Stimulated activated CD4-positive, alpha-beta T cell treated with anti-CD3 and anti-CD28 coated beads, Interleukin-4, amount 100 ng/mL, for 48 hours (primary cell): ENCODE measurements at regions not wholly inside any gene's neighbourhood (a gene's known extent, or its start where the extent isn't known, plus 50 kb on each side); places are given as distances from the start of the nearest gene placed in this dataset.
"Not testable (repeated sequence)": the region's sequence is repeated elsewhere in the genome, so short reads cannot be mapped to it uniquely, and the experiment has no call there.

Experiments
- DNase-seq, 2 donors: peaks; one replicate each; pipeline ENCODE4 v3.0.0-alpha.2; 2020; ENCODE audit warnings: low read depth in 2 of 2

DNA sequence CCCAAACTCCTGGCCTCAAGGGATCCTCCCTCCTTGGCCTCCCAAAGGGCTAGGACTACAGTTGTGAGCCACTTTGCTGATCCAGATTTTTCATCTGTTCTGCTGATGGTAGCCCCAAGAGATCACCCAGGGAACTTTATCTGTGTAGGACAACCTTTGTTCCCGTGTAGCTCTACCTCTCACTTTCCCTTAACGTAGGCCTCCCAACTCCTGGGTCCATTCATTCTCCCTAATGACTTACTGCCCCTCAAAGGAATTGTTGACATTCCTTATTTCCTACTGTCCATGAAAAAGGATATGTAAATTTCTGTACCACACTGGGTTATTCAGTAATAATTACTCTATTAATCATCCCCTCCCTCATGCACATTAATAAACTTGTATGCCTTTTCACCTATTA lies 51.0 kb upstream of the PHF24 start:
- no peak for DNase-seq

DNA sequence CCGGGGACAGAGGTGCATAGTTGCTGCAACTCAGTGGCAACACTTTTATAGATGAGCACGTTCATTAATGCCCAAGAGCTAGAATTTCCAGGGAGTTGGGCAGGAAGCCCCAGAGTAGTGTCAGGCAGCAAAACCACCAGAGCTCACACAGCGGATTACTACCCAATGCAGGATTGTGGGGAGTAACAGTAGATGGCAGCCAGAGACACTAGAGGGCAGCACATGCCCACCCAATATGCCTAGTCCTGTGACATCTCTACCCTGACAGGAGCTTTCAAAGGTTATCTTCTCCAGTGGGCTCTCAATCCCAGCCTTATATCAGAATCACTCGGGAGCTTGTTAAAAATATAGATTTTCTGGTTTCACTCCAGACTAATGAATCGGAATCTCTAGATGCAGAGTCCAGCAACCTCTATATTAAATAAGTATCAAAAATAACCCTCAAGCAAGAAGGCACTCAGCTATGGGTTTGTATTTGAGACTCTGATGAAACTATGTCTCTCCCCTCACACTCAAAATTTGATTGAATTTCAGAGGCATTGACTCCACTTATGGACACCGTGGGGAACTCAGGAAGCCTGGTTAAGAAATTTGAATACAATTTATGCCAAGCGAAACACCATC lies 58.4 kb upstream of the PHF24 start:
- DNase-seq: peak; percentile 68 to 72

DNA sequence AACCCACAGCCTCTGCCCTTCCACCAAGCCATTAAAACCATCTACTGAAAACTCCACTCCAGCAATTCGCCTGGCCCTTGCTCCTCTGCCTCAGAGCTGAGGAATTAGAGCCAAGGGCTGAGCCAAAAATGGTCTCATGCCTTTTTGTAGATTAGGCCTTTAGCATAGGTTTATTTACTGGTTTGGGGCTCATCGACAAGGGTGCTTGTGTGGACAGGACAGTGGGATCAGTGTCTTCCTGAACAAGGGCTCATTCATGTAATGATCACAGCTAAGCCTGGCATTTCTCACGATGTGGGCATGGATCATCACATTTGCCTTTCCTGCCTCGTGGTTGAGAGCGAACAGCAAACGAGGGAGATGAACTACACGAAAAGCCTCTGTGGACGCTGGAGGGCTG lies 59.2 kb upstream of the PHF24 start:
- DNase-seq: no peak

DNA sequence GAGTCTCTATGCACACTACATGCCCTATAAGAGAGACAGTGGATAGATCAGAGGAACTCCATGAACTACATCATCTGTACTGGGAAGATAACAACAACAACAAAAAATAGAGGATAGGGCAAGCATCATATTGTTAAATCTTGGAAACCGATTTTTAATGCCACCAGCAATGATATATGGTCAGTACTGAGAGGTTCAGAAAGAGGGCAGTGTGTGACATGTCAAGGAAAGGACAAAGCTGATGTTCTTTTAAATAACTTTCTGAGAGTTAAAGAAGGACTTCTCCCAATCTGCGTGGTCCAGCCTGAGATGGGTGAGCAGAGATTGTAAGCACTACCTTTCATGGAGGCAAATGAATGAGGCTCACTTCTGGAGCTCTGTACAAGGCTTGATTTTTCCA lies 62.0 kb upstream of the PHF24 start:
- DNase-seq: no peak

DNA sequence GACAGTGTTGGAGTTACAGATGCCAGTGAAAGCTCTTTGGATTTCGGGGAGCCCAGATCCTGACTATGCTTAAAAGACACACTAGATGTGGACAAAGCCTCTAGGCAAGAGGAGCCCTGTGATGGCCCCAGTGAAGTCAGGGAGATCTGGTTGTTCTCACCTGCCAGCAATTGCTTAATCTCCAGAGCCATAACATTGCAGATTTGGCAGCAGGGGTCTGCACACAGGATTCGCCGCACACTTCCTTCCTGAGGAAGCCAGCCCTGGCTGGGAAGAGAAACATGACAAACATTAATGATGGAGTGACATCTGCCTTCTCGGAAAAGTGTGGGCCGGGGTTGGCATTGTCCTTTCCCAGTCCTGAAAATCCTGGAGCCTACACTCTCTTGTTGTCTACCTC lies 65.2 kb upstream of the PHF24 start:
- DNase-seq: no peak

DNA sequence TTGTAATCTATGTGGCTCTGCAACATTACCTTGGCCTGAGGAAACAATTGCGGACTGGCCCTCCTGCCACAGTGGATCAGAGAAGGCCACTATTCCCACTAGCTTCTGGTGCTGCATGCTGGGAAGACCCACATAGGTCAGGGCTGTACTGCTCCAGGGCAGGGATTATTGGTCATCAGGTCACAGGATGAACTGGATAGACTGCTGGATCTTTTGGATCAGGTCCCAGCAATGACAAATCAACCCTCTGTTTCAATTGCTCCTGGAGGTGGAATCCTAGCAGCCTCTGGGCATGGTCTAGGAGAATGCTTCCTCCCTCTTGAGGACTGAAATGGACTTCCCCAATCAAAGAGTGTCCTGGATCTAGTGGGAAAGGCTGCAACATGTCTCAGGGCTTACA lies 66.7 kb upstream of the PHF24 start:
- no peak for DNase-seq

DNA sequence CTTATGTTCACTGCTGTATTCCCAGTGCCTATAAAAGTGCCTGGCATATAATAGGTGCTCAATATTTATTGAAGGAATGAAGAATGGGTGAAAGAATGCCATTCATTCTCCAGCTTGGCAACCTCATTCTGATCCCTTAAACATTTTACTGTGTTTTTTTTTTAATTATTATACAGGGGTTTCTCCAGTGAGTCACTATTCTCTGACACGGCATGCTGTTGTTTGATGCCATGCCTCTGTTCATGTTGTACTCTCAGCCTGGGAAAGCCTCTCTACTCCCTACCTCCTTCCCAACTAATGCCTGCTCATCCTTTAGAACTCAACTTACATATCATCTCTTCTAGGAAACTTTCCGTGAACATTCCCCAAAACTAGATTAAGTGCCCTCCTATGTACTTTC lies 70.2 kb upstream of the PHF24 start:
- DNase-seq: no peak

DNA sequence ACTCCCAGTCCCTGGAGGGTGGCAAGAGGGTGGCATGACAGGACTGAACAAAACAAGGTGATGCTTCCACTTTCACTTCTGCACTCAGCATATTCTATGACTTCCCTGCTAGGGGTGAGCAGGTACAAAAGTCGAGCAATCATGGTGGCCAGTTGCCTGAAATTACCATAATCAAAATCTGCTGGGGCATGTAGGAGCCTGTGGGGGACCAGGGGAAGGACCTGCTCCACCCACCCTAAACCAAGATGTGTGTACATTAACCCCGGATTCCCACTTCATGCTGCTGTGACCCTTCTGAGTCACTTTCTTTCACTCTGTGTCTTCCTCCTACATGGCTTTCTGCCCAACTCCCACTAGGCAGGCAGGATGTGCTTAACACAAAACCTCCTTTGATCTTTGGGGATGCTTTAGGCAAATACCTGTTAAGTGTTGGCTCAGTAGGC lies 73.3 kb upstream of the PHF24 start:
- DNase-seq: peak in 1 of 2 donors; percentile 32

DNA sequence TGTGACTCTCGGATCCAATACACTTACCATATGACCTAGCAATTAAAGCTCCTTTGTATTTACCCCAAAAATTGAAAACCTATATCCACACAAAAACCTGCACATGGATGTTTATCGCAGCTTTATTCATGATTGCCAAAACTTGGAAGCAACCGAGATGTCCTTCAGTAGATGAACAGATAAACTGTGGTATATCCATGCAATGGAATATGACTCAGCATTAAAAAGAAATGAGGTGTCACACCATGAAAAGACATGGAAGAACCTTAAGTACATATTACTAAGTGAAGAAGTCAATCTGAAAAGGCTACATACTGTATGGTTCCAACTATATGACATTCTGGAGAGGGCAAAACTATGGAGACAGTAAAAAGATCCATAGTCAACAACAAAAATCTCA lies 82.0 kb upstream of the PHF24 start:
- no peak for DNase-seq

DNA sequence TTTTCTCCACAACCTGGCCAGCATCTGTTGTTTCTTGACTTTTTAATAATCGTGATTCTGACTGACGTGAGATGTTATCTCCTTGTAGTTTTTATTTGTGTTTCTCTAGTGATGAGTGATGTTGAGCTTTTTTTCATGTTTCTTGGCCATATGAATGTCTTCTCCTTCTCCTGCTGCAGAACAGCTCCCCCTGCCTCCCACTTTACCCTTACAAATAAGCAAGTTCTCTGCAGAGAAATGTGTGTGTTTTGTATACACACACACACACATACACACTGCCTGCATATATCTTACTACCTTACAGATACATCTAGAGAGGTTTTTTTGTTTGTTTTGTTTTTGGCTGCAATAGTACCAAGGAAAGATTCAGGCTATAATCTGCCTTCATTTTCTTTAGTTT lies 88.7 kb upstream of the PHF24 start:
- no peak for DNase-seq

DNA sequence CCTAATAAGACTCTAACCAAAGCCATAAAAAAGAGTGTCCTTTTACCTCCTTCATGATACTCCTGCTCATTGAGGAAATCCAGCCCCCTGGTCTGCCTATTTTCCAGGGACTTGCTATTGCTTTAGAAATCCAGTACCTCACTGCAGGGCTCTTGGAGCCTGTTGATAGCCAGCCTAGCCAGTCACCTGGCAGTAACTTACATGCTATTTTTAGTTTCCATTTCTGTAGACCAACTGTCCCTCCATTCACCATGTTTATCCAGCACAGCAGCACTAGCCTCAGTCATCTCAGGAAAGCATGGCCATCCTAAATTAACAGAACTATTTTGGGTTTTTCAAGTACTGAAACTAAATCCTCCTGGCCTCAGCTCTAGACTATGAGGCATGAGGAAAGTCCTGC lies 91.5 kb upstream of the PHF24 start:
- DNase-seq: no peak

DNA sequence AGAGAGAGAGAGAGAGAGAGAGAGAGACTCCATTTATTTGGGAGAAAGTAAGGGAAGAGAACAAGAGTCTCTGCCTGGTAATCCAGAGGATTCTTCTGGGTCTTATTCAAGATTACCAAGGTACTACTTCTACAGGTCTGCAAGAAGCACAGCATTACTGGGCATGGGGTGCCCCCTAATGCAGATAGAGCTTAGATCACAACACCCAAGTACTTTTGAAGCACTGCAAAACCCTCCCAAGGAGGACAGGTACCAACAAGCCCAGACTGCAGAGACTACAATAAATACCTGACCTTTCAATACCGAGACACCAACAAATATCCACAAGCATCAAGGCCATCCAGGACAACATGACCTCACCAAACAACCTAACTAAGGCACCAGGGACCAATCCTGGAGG lies 94.7 kb upstream of the PHF24 start:
- DNase-seq: no peak

DNA sequence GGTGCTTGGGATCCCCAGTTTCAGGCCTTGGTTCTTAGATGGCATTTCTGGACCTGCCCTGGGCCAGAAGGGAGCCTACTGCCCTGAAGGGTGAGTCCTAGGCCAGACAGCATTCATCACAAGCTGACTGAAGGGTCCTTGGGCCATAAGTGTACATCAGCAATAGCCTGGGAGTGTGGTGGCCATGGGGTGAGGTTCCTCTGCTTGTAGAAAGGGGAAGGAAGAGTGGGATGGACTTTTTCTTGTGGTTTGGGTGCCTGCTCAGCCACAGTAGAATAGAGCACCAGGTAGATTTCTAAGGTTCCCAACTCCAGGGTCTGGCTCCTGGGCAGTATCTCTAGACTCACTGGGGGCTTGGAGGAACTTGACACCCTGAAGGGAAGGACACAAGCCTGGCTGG lies 95.2 kb upstream of the PHF24 start:
- no peak for DNase-seq

DNA sequence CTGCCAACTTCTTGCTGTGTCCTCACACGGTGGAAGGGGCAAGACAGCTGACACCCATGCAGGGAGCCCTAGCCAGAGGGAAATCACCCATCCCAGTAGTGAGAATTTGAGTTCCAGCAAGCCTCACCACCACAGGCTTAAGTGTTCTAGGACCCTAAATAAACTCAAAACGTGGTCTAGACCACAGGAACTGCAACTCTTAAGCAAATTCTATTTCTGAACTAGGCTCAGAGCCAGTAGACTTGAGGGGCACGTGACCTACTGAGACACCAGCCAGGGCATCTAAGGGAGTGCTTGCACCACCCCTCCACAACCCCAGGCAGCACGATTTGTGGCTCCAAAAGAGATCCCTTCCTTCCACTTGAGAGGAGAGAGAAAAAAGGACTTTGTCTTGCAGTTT lies 96.0 kb upstream of the PHF24 start:
- no peak for DNase-seq

DNA sequence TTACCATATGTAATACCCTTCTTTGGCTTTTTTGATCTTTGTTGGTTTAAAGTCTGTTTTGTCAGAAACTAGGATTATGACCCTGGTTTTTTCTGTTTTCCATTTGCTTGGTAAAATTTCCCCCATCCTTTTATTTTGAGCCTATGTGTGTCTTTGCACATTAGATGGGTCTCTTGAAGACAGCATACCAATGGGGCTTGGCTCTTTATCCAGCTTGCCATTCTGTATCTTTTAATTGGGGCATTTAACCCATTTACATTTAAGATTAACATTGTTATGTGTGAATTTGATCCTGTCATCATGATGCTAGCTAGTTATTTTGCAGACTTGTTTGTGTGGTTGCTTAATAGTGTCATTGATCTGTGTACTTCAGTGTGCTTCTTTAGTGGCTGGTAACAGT lies 103.1 kb upstream of the PHF24 start:
- not testable (repeated sequence) for DNase-seq

DNA sequence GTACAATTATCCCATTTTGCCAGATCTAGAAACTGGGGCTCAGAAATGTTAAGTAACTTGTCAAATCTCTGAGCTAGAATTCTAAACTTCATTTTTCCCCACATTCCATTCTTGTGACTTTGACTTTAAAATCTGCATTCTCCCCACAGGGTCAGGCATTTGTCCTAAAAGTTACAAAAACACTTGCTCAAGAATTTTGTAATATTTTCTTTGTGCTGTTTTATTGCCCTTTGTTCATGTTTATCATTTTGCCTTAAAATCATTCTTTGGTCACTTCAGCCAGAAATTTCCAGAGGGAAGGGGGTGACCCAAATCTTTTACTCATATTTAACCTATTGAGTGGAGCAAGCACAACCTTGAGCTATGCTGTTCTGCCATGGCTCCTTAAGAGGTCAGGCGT lies 120.1 kb upstream of the CCL21 start:
- no peak for DNase-seq

DNA sequence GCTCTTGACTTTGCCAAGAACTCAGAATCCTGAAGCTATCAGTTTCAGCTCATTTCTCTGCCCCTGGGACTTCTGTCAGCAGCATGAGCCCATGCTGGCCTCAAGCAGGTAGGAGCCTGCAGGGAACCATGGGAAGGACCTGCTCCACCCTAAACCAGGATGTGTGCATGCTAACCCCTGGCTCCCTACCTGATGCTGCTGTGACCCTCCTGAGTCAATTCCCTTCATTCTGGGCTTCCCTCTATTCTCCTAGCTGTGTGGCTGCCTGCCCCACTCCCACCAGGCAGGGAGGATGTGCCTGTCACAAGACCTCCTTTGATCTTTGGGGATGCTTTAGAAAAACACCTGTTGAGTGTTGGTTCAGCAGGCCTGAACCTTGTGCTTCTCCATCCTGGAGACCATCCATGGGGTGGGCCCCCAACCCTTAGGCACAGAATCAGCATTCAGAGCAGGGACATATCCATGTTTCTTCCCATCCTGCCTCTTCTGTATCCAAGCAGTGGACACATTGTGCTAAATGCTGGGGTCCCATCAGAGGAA lies 117.1 kb upstream of the CCL21 start:
- DNase-seq: no peak

DNA sequence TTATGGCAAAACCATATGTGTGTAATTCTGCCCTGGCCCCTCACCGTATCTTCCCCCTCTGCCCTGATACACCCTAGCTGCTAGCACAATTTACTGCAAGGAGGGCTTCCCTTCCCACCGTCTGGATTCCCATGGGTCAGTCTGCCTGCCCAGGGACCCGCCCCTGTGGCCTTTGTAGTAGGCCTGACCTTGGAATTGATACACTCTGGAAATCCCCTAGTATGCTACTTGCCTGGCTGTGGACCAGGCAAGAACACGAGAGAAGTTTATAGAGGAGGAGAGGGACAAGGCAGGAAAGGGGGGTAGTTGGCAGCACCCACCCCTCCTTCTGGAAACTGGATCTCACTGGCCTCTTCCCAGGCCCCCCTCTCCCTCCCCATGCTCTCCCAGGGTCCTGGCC lies 115.8 kb upstream of the CCL21 start:
- DNase-seq: no peak

DNA sequence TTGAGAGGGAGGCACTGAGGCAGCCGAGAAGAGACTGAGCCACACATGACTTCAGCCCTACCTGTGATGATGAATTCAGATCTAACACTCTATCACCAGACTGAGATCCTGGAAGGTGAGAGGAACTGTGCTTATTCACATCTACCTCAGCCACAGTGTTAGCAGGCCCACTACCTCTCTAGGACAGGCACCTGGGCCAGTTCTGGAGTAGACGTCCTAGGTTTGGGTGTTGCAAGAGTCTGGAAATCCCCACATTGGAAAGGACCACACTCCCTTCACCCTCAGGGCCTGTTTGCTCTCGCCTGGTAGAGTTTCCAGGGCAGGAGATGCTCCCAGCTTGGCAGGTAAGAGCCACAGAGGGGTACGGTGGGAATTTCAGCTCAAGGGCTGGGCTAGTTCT lies 113.8 kb upstream of the CCL21 start:
- no peak for DNase-seq

DNA sequence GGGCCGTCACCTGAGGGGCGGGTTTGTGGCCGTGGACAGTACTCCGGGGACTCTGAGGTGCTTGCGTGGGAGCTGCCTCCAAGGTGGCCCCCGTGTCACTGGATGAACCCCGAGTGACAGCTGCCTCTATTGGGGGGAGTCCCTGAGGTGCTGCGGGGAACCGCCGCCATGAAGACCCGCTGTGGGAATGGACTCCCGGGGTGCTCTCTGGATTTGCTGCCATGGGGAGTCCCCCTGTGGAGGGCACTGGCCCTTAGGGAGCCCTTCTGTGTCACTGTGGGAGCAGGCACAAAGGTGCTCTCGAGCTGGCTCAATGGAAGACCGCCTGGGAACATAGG lies 100.2 kb upstream of the CCL21 start:
- no peak for DNase-seq

DNA sequence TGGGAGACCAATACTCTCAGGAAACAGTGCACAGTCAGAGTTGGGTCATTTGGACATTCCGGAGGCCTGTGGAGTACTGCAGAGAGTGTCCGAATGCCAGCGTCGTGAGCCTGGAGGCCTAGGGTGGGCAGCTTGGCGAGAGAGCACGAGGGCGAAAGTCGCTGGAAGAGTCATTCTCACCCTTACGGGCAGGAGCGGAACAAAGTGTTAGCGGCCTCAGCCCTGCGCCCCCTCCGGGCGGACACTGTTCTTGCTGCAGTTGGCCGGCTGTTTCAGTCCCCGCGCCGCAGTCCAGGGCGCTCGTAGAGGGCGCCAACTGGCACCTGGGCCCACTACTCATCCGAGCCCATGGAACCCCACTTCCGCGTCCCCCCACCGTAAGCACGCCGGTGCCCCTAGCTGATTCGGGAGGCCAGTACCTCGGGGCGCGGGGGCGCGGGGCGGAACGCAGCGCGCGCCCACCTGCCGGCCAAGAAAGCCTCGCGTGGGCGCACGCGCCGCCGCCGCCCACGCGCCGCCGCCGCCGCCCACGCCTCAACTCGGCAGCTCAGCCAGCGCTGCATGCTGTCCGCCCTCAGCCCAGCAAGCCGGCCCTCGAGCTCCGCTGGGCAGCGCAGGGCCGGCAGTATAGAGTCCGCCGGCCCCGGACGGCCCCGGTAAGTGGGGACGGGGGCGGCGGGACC lies 99.7 kb upstream of the CCL21 start:
- no peak for DNase-seq

DNA sequence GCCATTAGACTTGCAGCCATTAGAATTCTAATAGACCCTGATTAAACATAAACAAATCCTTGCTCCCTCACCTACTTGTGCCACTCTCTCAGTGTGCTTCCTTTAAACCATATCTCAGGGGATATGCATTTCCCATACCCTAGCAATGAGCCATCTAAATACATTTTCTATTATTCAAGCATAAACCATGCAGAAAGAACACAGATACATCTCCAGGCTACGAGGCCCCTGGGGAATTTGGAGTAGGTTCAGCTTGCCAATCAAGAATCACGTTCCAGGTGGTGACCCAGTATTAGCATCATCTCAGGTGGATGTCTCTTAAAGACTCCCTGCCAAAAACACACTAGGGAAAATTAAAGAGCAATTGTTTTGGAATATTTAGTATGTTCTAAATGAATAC lies 93.0 kb upstream of the CCL21 start:
- DNase-seq: no peak

DNA sequence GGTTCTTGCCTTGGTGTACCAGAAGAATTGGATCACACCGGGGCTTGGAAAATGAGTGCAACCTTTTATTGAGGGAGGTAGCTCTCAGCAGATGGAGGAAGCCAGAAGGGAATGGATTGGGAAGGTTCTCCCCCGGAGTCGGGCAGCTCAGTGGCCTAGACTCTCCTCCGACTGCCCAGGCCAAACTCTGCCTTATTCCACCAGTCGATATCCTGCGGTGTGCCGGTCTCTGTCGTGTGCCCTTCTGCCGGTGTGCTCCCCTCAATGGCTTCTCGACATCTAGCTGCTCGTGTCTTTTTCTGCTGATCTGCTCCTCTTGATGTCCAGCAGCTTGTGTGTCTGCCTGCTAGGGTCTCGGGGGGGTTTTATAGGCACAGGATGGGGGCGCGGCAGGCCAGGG lies 87.4 kb upstream of the CCL21 start:
- no peak for DNase-seq

DNA sequence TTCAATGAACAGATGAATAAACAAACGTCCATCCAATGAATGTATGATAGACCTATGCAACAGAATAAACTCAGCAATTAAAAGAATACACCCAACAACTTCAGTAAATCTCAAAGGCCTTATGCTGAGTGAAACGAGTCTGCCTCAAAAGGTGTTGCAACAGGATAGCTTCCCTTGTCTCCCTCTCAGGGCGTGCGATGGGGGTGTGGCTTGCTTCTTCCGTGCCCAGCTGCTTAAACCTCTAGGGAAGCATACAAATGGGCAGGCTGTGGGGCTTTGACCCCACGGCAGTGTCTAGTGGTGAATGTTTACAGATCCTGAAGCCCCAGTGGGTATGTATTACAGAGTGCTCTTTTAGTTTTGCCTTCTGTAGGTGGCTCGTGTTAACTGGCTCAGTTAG lies 87.0 kb upstream of the CCL21 start:
- DNase-seq: no peak
